Liver (tissue), 8 donors: ENCODE measurements at regions not wholly inside any gene's neighbourhood (a gene's known extent, or its start where the extent isn't known, plus 50 kb on each side); places are given as distances from the start of the nearest gene placed in this dataset.

Source experiments
- DNase-seq: peaks from one replicate; pipeline ENCODE4 v3.0.0-alpha.2; 2017; ENCODE audit warnings: low spot score
- H3K27ac ChIP-seq, 2 donors: one replicate each; pipeline ENCODE4 v1.7.0; 2013; ENCODE audit warnings: inconsistent platforms in 2 of 2, low read length in 2 of 2, control low read depth in 1 of 2, low read depth in 1 of 2, mild to moderate bottlenecking in 1 of 2
- H3K27me3 ChIP-seq, 4 donors: one replicate each; pipeline versions ENCODE4 v1.6.1 to v1.7.0; 2013; ENCODE audit warnings: low read length in 3 of 4, inconsistent platforms in 1 of 4, mild to moderate bottlenecking in 1 of 4, moderate library complexity in 1 of 4; ENCODE audit not compliant: control insufficient read depth in 4 of 4, insufficient read depth in 4 of 4
- H3K36me3 ChIP-seq, 4 donors: one replicate each; pipeline versions ENCODE4 v1.6.1 to v1.7.0; 2013; ENCODE audit warnings: low read length in 3 of 4, mild to moderate bottlenecking in 3 of 4, low read depth in 1 of 4, moderate library complexity in 1 of 4; ENCODE audit not compliant: control insufficient read depth in 4 of 4, insufficient read depth in 3 of 4
- H3K4me1 ChIP-seq, 4 donors: one replicate each; pipeline versions ENCODE4 v1.6.1 to v1.7.0; 2013; ENCODE audit warnings: low read length in 3 of 4, mild to moderate bottlenecking in 3 of 4, moderate library complexity in 1 of 4; ENCODE audit not compliant: control insufficient read depth in 4 of 4, insufficient read depth in 4 of 4
- H3K4me3 ChIP-seq, 3 donors: one replicate each; pipeline versions ENCODE4 v1.6.1 to v1.7.0; 2013; ENCODE audit warnings: low read length in 3 of 3, control low read depth in 1 of 3, low read depth in 1 of 3, mild to moderate bottlenecking in 1 of 3
- H3K9ac ChIP-seq, 2 donors: one replicate each; pipeline ENCODE4 v1.7.0; 2013; ENCODE audit warnings: low read length in 2 of 2, mild to moderate bottlenecking in 2 of 2, moderate library complexity in 2 of 2, control low read depth in 1 of 2, low read depth in 1 of 2
- H3K9me3 ChIP-seq, 4 donors: one replicate each; pipeline versions ENCODE4 v1.6.1 to v1.7.0; 2013; ENCODE audit warnings: low read length in 3 of 4; ENCODE audit not compliant: control insufficient read depth in 4 of 4
- ATF3 ChIP-seq: IDR thresholded peaks from 2 replicates; pipeline ENCODE4 v1.6.1; 2016; ENCODE audit warnings: antibody characterized with exemption
- CTCF ChIP-seq: fragments of 150-350 bp; IDR thresholded peaks from 2 replicates; pipeline ENCODE4 v1.5.1; 2017; ENCODE audit warnings: improper control_type of control experiment, low read depth, low read length; ENCODE audit not compliant: missing input control
- FOXA1 ChIP-seq: IDR thresholded peaks from 2 replicates; pipeline ENCODE4 v1.6.1; 2016; ENCODE audit warnings: antibody characterized with exemption
- FOXA2 ChIP-seq: IDR thresholded peaks from 2 replicates; pipeline ENCODE4 v1.6.1; 2016; ENCODE audit warnings: antibody characterized with exemption
- GABPA ChIP-seq, 2 donors: IDR thresholded peaks in 1 of 2; conservative IDR thresholded peaks in 1 of 2; 2 replicates each; pipeline ENCODE4 v1.6.1; 2016; ENCODE audit warnings: antibody characterized with exemption in 2 of 2, mild to moderate bottlenecking in 1 of 2, moderate library complexity in 1 of 2
- HNF4A ChIP-seq, 2 donors: conservative IDR thresholded peaks; 2 replicates each; pipeline ENCODE4 v1.6.1; 2016; ENCODE audit warnings: antibody characterized with exemption in 2 of 2, mild to moderate bottlenecking in 2 of 2
- HNF4G ChIP-seq: IDR thresholded peaks from 2 replicates; pipeline ENCODE4 v1.6.1; 2016; ENCODE audit warnings: antibody characterized with exemption
- MAX ChIP-seq: IDR thresholded peaks from 2 replicates; pipeline ENCODE4 v1.6.1; 2016; ENCODE audit warnings: antibody characterized with exemption
- NR2F2 ChIP-seq: IDR thresholded peaks from 2 replicates; pipeline ENCODE4 v1.6.1; 2016; ENCODE audit warnings: antibody characterized with exemption
- RAD21 ChIP-seq, 2 donors: IDR thresholded peaks; 2 replicates each; pipeline ENCODE4 v1.6.1; 2016; ENCODE audit warnings: antibody characterized with exemption in 2 of 2, mild to moderate bottlenecking in 2 of 2
- REST ChIP-seq: IDR thresholded peaks from 2 replicates; pipeline ENCODE4 v1.6.1; 2016; ENCODE audit warnings: antibody characterized with exemption, mild to moderate bottlenecking
- RXRA ChIP-seq, 2 donors: IDR thresholded peaks; 2 replicates each; pipeline ENCODE4 v1.6.1; 2017 to 2018; ENCODE audit warnings: antibody characterized with exemption in 2 of 2, mild to moderate bottlenecking in 1 of 2
- SP1 ChIP-seq: IDR thresholded peaks from 2 replicates; pipeline ENCODE4 v1.6.1; 2018; ENCODE audit warnings: antibody characterized with exemption, mild to moderate bottlenecking
- YY1 ChIP-seq: IDR thresholded peaks from 2 replicates; pipeline ENCODE4 v1.6.1; 2016; ENCODE audit warnings: antibody characterized with exemption, mild to moderate bottlenecking
- ZBTB33 ChIP-seq: IDR thresholded peaks from 2 replicates; pipeline ENCODE4 v1.6.1; 2016; ENCODE audit warnings: antibody characterized with exemption
- WGBS: extraction: QIAGEN DNeasy Blood & Tissue Kit; methylation state at CpG from one replicate; pipeline ENCODE4 v1.1.7; 2013; 5-methylcytosine and 5-hydroxymethylcytosine counted together
- donor health status: healthy.
- donor health status: healthy.
- donor health status: healthy.
- donor health status: healthy.
- donor health status: healthy.

- WGBS = 32% methylated on average over 3 of the region's 3 CpGs
- TF ChIP-seq CTCF (no peak), ATF3 (no peak), RXRA (IDR thresholded peaks at IDR 0.05) (no peak), HNF4G (peak; percentile 11), FOXA1 (no peak), YY1 (no peak), RAD21 (IDR thresholded peaks at IDR 0.05) (no peak), MAX (no peak), HNF4A (conservative IDR thresholded peaks at IDR 0.05) (peak; percentile 46 to 53), SP1 (no peak)
- Histone ChIP-seq H3K27me3 (no peaks in the 10 kb centered on the region), H3K9ac (no peak overlapping the region), H3K4me1 (no peaks in the 10 kb centered on the region), H3K36me3 (no peaks in the 10 kb centered on the region), H3K4me3 (no peak overlapping the region), H3K9me3 (no peaks in the 10 kb centered on the region), H3K27ac (no peak overlapping the region)
- no peak for DNase-seq
Observed at GRCh38 chr7:26046150-26046549, 105.8 kb upstream of the NFE2L3 start.

- TF ChIP-seq NR2F2 = no peak
- TF ChIP-seq CTCF = no peak
- TF ChIP-seq ZBTB33 = no peak
- no peak for TF ChIP-seq YY1
- no peak for TF ChIP-seq FOXA1
- no peak for TF ChIP-seq REST
- TF ChIP-seq HNF4G = no peak
- TF ChIP-seq GABPA (IDR thresholded peaks at IDR 0.05 in 1 of 2, conservative IDR thresholded peaks at IDR 0.05 in 1 of 2) = no peak
- TF ChIP-seq MAX = no peak
- no peak for TF ChIP-seq RXRA (IDR thresholded peaks at IDR 0.05)
- no peak for TF ChIP-seq FOXA2
- no peaks in the 10 kb centered on the region for H3K4me1 ChIP-seq
- WGBS = 95% methylated on average over 1 of the region's 1 CpG
- no peaks in the 10 kb centered on the region for H3K27me3 ChIP-seq
- DNase-seq = no peak
- H3K9ac ChIP-seq = no peak overlapping the region
- no peaks in the 10 kb centered on the region for H3K9me3 ChIP-seq
- no peaks in the 10 kb centered on the region for H3K36me3 ChIP-seq
- no peak overlapping the region for H3K4me3 ChIP-seq
- H3K27ac ChIP-seq = no peak overlapping the region
Observed at GRCh38 chr7:26046878-26047277, 105.1 kb upstream of the NFE2L3 start.
